Adrenal gland (tissue), 9 donors: ENCODE measurements at regions not wholly inside any gene's neighbourhood (a gene's known extent, or its start where the extent isn't known, plus 50 kb on each side); places are given as distances from the start of the nearest gene placed in this dataset.

ENCODE experiments used
- DNase-seq, 7 donors: peaks; one replicate each; pipeline ENCODE4 v3.0.0-alpha.2; 2019 to 2020
- H3K27ac ChIP-seq, 5 donors: fragments of 200-600 bp; sonication (generic) in 4 of 5; 1 replicate in 3 of 5; 2 replicates in 2 of 5; pipeline versions ENCODE4 v1.5.1 to v1.8.0; 2016 to 2020; ENCODE audit warnings: mild to moderate bottlenecking in 1 of 5
- H3K27me3 ChIP-seq: fragments of 200-600 bp; 2 replicates; pipeline ENCODE4 v1.8.0; 2021
- H3K36me3 ChIP-seq, 2 donors: fragments of 200-600 bp; replicated peaks in 1 of 2; 1 replicate in 1 of 2; 2 replicates in 1 of 2; pipeline versions ENCODE4 v1.5.1 to v1.8.0; 2018 to 2022
- H3K4me1 ChIP-seq, 2 donors: fragments of 200-600 bp; replicated peaks in 1 of 2; 1 replicate in 1 of 2; 2 replicates in 1 of 2; pipeline versions ENCODE4 v1.5.1 to v1.8.0; 2018 to 2021
- H3K4me3 ChIP-seq, 4 donors: fragments of 200-600 bp; sonication (generic) in 3 of 4; one replicate each; pipeline ENCODE4 v1.5.1; 2016 to 2018
- H3K9me3 ChIP-seq, 3 donors: fragments of 200-600 bp; sonication (generic) in 1 of 3; replicated peaks in 1 of 3; 1 replicate in 2 of 3; 2 replicates in 1 of 3; pipeline versions ENCODE4 v1.5.1 to v1.8.0; 2016 to 2021
- CTCF ChIP-seq, 6 experiments: fragments of 450-650 bp in 4 of 6; fragments of 200-600 bp in 2 of 6; sonication (generic) in 1 of 6; IDR thresholded peaks; 1 replicate in 5 of 6; 2 replicates in 1 of 6; pipeline versions ENCODE4 v1.5.1 to v1.8.0; 2016 to 2021; ENCODE audit warnings: antibody characterized with exemption in 6 of 6, mild to moderate bottlenecking in 2 of 6, moderate library complexity in 1 of 6
- POLR2A ChIP-seq, 2 donors: fragments of 450-650 bp; IDR thresholded peaks; one replicate each; pipeline ENCODE4 v1.6.1; 2017; ENCODE audit warnings: antibody characterized with exemption in 2 of 2, mild to moderate bottlenecking in 2 of 2, moderate library complexity in 1 of 2
- WGBS, 4 donors: extraction: QIAGEN DNeasy Blood & Tissue Kit in 2 of 4; methylation state at CpG; one replicate each; pipeline versions ENCODE4 v1.1.5 to v1.1.7; 2013 to 2017; 5-methylcytosine and 5-hydroxymethylcytosine counted together
- intact Hi-C, 2 donors: fragments of 100-400 bp; cut with DNase I; formaldehyde crosslinking; loops; one replicate each; pipeline versions ENCODE4 v1.14.1 to v1.15.0; 2022 to 2023
- donor health status: healthy with polysubstance abuse.
- donor health status: Bipolar disorder and iron deficiency.
- donor health status: DM: yes; HTN: yes; CAD: no.
- donor health status: DM: no; HTN: no; CAD: no.
- donor health status: DM: no; HTN: no; CAD: no.

- Histone ChIP-seq H3K4me1 (no peaks in the 10 kb centered on the region), H3K4me3 (no peak overlapping the region), H3K36me3 (no peaks in the 10 kb centered on the region), H3K9me3 (no peaks in the 10 kb centered on the region), H3K27ac (no peak overlapping the region), H3K27me3 (no peaks in the 10 kb centered on the region)
- TF ChIP-seq POLR2A (IDR thresholded peaks at IDR 0.05) (no peak), CTCF (IDR thresholded peaks at IDR 0.05) (no peak)
- intact Hi-C loops = no loop called here
- DNase-seq = no peak
- 60 to 88% (median 80%) methylated on average over 4 of the region's 4 CpGs for WGBS, 4 donors
Measured at GRCh38 chr3:174598885-174599439, 260.2 kb upstream of the NAALADL2 start.

- H3K36me3 ChIP-seq = no peaks in the 10 kb centered on the region
- WGBS, 4 donors = 76 to 91% (median 85%) methylated on average over 1 of the region's 1 CpG
- TF ChIP-seq POLR2A (IDR thresholded peaks at IDR 0.05) = no peak
- no peak for TF ChIP-seq CTCF (IDR thresholded peaks at IDR 0.05)
- DNase-seq = no peak
- H3K4me3 ChIP-seq = no peak overlapping the region
- intact Hi-C loops = no loop called here
- no peaks in the 10 kb centered on the region for H3K27me3 ChIP-seq
- H3K9me3 ChIP-seq = no peaks in the 10 kb centered on the region
- no peak overlapping the region for H3K27ac ChIP-seq
- no peaks in the 10 kb centered on the region for H3K4me1 ChIP-seq
Measured at GRCh38 chr3:174613173-174613572, 246.0 kb upstream of the NAALADL2 start.

- Histone ChIP-seq H3K27ac (no peak overlapping the region), H3K9me3 (no peaks in the 10 kb centered on the region), H3K4me3 (no peak overlapping the region), H3K4me1 (no peaks in the 10 kb centered on the region), H3K27me3 (no peaks in the 10 kb centered on the region), H3K36me3 (no peaks in the 10 kb centered on the region)
- intact Hi-C loops = no loop called here
- DNase-seq = no peak
- TF ChIP-seq CTCF (IDR thresholded peaks at IDR 0.05) = no peak
- no peak for TF ChIP-seq POLR2A (IDR thresholded peaks at IDR 0.05)
- 85 to 97% (median 92%) methylated on average over 2 of the region's 2 CpGs for WGBS, 4 donors
Measured at GRCh38 chr3:174614036-174614435, 245.1 kb upstream of the NAALADL2 start.

GRCh38 chr3:174618368-174619080, 240.6 kb upstream of the NAALADL2 start:
- intact Hi-C loops = no loop called here
- H3K9me3 ChIP-seq = no peaks in the 10 kb centered on the region
- H3K27me3 ChIP-seq = no peaks in the 10 kb centered on the region
- WGBS, 4 donors = 51 to 76% (median 71%) methylated on average over 1 of the region's 1 CpG
- no peak for DNase-seq
- no peaks in the 10 kb centered on the region for H3K36me3 ChIP-seq
- no peak overlapping the region for H3K4me3 ChIP-seq
- H3K4me1 ChIP-seq = no peaks in the 10 kb centered on the region
- TF ChIP-seq POLR2A (IDR thresholded peaks at IDR 0.05) (no peak), CTCF (IDR thresholded peaks at IDR 0.05) (no peak)
- no peak overlapping the region for H3K27ac ChIP-seq
